Smooth muscle cell (in vitro differentiated cells): ENCODE measurements at regions not wholly inside any gene's neighbourhood (a gene's known extent, or its start where the extent isn't known, plus 50 kb on each side); places are given as distances from the start of the nearest gene placed in this dataset.

Experiments used
- DNase-seq: peaks from one replicate; lab custom pipeline; 2025; ENCODE audit not compliant: unreplicated experiment; lab: John Stamatoyannopoulos, UW
- H2AFZ ChIP-seq: fragments of 200-600 bp; sonication (generic); 2 replicates; pipeline ENCODE4 v1.6.0; 2016; ENCODE audit warnings: antibody characterized with exemption, low read depth, mild to moderate bottlenecking
- H3F3A ChIP-seq: fragments of 200-600 bp; sonication (generic); 2 replicates; pipeline ENCODE4 v1.6.0; 2017; ENCODE audit warnings: antibody characterized with exemption, low read depth
- H3K27ac ChIP-seq: fragments of 200-600 bp; sonication (generic); 2 replicates; pipeline ENCODE4 v1.5.1; 2016; ENCODE audit warnings: low read depth, mild to moderate bottlenecking
- H3K27me3 ChIP-seq: fragments of 200-600 bp; sonication (generic); 2 replicates; pipeline ENCODE4 v1.6.1; 2016; ENCODE audit warnings: low read depth, mild to moderate bottlenecking
- H3K36me3 ChIP-seq: fragments of 200-600 bp; sonication (generic); 2 replicates; pipeline ENCODE4 v1.5.1; 2016; ENCODE audit warnings: low read depth
- H3K4me1 ChIP-seq: fragments of 200-600 bp; sonication (generic); 2 replicates; pipeline ENCODE4 v1.5.1; 2016; ENCODE audit warnings: low read depth
- H3K4me2 ChIP-seq: fragments of 200-600 bp; sonication (generic); 2 replicates; pipeline ENCODE4 v1.6.0; 2016; ENCODE audit warnings: mild to moderate bottlenecking
- H3K4me3 ChIP-seq: fragments of 200-600 bp; sonication (generic); 2 replicates; pipeline ENCODE4 v1.5.1; 2016; ENCODE audit warnings: mild to moderate bottlenecking
- H3K79me2 ChIP-seq: fragments of 200-600 bp; sonication (generic); 2 replicates; pipeline ENCODE4 v1.6.0; 2016; ENCODE audit warnings: low read depth, mild to moderate bottlenecking
- H3K9ac ChIP-seq: fragments of 200-600 bp; sonication (generic); 2 replicates; pipeline ENCODE4 v1.6.0; 2016; ENCODE audit warnings: low read depth
- H3K9me3 ChIP-seq: fragments of 200-600 bp; sonication (generic); replicated peaks from 2 replicates; pipeline ENCODE4 v1.5.1; 2016; ENCODE audit warnings: low read depth
- H4K20me1 ChIP-seq: fragments of 200-600 bp; sonication (generic); 2 replicates; pipeline ENCODE4 v1.6.0; 2016; ENCODE audit warnings: low read depth
- CTCF ChIP-seq: fragments of 200-600 bp; sonication (generic); IDR thresholded peaks from 2 replicates; pipeline ENCODE4 v1.5.1; 2017; ENCODE audit warnings: borderline replicate concordance, mild to moderate bottlenecking, antibody characterized with exemption; ENCODE audit not compliant: insufficient read depth, poor library complexity, severe bottlenecking
- WGBS: methylation state at CpG from one replicate; pipeline ENCODE4 v1.1.7; 2016; ENCODE audit warnings: low lambda C conversion rate; 5-methylcytosine and 5-hydroxymethylcytosine counted together

GRCh38 chr4:32196950-32197688 lies 1477.0 kb downstream of the PCDH7 start:
- TF ChIP-seq CTCF: no peak
- 85% methylated on average over 10 of the region's 10 CpGs for WGBS
- Histone ChIP-seq H3K4me2 (no peak overlapping the region), H2AFZ (no peak overlapping the region), H3K4me3 (no peak overlapping the region), H3K9ac (no peak overlapping the region), H3K27ac (no peak overlapping the region), H3K27me3 (no peaks in the 10 kb centered on the region), H3K4me1 (no peaks in the 10 kb centered on the region), H3K79me2 (no peaks in the 10 kb centered on the region), H4K20me1 (no peaks in the 10 kb centered on the region), H3K36me3 (no peaks in the 10 kb centered on the region), H3F3A (no peaks in the 10 kb centered on the region), H3K9me3 (peaks cover 3% of the 10 kb centered on the region)
- no peak for DNase-seq

GRCh38 chr4:32199639-32200038 lies 1479.5 kb downstream of the PCDH7 start:
- Histone ChIP-seq H3K9ac (no peak overlapping the region), H3K36me3 (no peaks in the 10 kb centered on the region), H4K20me1 (no peaks in the 10 kb centered on the region), H3K27ac (no peak overlapping the region), H3K4me1 (no peaks in the 10 kb centered on the region), H3K79me2 (no peaks in the 10 kb centered on the region), H3F3A (no peaks in the 10 kb centered on the region), H3K9me3 (no peaks in the 10 kb centered on the region), H3K27me3 (no peaks in the 10 kb centered on the region), H2AFZ (no peak overlapping the region), H3K4me3 (no peak overlapping the region), H3K4me2 (no peak overlapping the region)
- no peak for DNase-seq
- TF ChIP-seq CTCF: no peak
- WGBS: 86% methylated on average over 8 of the region's 8 CpGs

GRCh38 chr4:32203340-32203739 lies 1483.2 kb downstream of the PCDH7 start:
- H3K27ac ChIP-seq: no peak overlapping the region
- no peak overlapping the region for H3K4me2 ChIP-seq

More at GRCh38 chr4:32203340-32203739, 1483.2 kb downstream of the PCDH7 start:
- H3K36me3 ChIP-seq: no peaks in the 10 kb centered on the region
- H3F3A ChIP-seq: no peaks in the 10 kb centered on the region
- H3K27me3 ChIP-seq: no peaks in the 10 kb centered on the region
- H3K4me1 ChIP-seq: no peaks in the 10 kb centered on the region
- no peaks in the 10 kb centered on the region for H3K79me2 ChIP-seq
- no peak overlapping the region for H2AFZ ChIP-seq
- no peak for TF ChIP-seq CTCF
- no peaks in the 10 kb centered on the region for H4K20me1 ChIP-seq
- DNase-seq: no peak
- H3K4me3 ChIP-seq: no peak overlapping the region
- H3K9me3 ChIP-seq: peaks cover 4% of the 10 kb centered on the region
- no peak overlapping the region for H3K9ac ChIP-seq
